HEK293 (cell line): ENCODE measurements at regions not wholly inside any gene's neighbourhood (a gene's known extent, or its start where the extent isn't known, plus 50 kb on each side); places are given as distances from the start of the nearest gene placed in this dataset.

Experiments
- CTCF ChIA-PET: fragments of 350-600 bp; formaldehyde crosslinking; extraction: SDS; loops from one replicate; lab custom pipeline; 2021; ENCODE audit warnings: antibody characterized with exemption; lab: Yijun Ruan, JAX
- POLR2A ChIA-PET: fragments of 300-600 bp; formaldehyde crosslinking; extraction: SDS; loops from one replicate; lab custom pipeline; 2020; ENCODE audit warnings: antibody characterized with exemption, inconsistent platforms; lab: Yijun Ruan, JAX
- H3K27ac ChIP-seq: fragments of 200-500 bp; sonication (Bioruptor generic); 2 replicates; pipeline ENCODE4 v1.5.1; 2014; ENCODE audit warnings: low read depth, low read length, control low read depth, inconsistent platforms; ENCODE audit errors: extremely low read depth
- H3K36me3 ChIP-seq, 2 experiments: fragments of 200-500 bp in 1 of 2; sonication (Bioruptor generic) in 1 of 2; 1 replicate in 1 of 2; 2 replicates in 1 of 2; pipeline ENCODE4 v1.5.1; 2014 to 2017; ENCODE audit warnings: inconsistent platforms in 2 of 2, low read length in 2 of 2; ENCODE audit not compliant: control insufficient read depth in 2 of 2, insufficient read depth in 1 of 2
- H3K4me1 ChIP-seq: fragments of 200-500 bp; sonication (Bioruptor generic); 2 replicates; pipeline ENCODE4 v1.5.1; 2014; ENCODE audit warnings: mild to moderate bottlenecking, low read length, inconsistent platforms; ENCODE audit not compliant: control insufficient read depth, insufficient read depth
- H3K4me3 ChIP-seq: 2 replicates; pipeline ENCODE4 v1.5.1; 2011; ENCODE audit warnings: low read depth, mild to moderate bottlenecking, control low read depth, low read length, moderate library complexity
- H3K9me3 ChIP-seq: fragments of 200-500 bp; sonication (Bioruptor generic); 2 replicates; pipeline ENCODE4 v1.5.1; 2014; ENCODE audit warnings: low read depth, low read length, inconsistent platforms; ENCODE audit not compliant: control insufficient read depth, insufficient read depth
- KLF17 ChIP-seq: fragments of 450-650 bp; formaldehyde crosslinking; IDR thresholded peaks from 2 replicates; pipeline ENCODE4 v1.5.1; 2016; ENCODE audit warnings: missing biosample characterization, missing genetic modification characterization
- REST ChIP-seq: fragments of 450-650 bp; formaldehyde crosslinking; IDR thresholded peaks from 2 replicates; pipeline ENCODE4 v1.5.1; 2016; ENCODE audit warnings: missing biosample characterization, missing genetic modification characterization
- SCRT1 ChIP-seq: fragments of 450-650 bp; formaldehyde crosslinking; IDR thresholded peaks from 2 replicates; pipeline ENCODE4 v1.5.1; 2016; ENCODE audit warnings: missing biosample characterization, missing genetic modification characterization, borderline replicate concordance
- TSHZ1 ChIP-seq: fragments of 450-650 bp; formaldehyde crosslinking; IDR thresholded peaks from 2 replicates; pipeline ENCODE4 v1.5.1; 2016; ENCODE audit warnings: missing biosample characterization, missing genetic modification characterization, borderline replicate concordance
- ZBTB21 ChIP-seq: fragments of 450-650 bp; formaldehyde crosslinking; IDR thresholded peaks from 2 replicates; pipeline ENCODE4 v1.5.1; 2017; ENCODE audit warnings: missing biosample characterization, missing genetic modification characterization
- ZBTB8A ChIP-seq: fragments of 450-650 bp; formaldehyde crosslinking; IDR thresholded peaks from 2 replicates; pipeline ENCODE4 v1.5.1; 2016; ENCODE audit warnings: missing biosample characterization, missing genetic modification characterization
- ZFHX2 ChIP-seq: fragments of 450-650 bp; formaldehyde crosslinking; conservative IDR thresholded peaks from 2 replicates; pipeline ENCODE4 v1.5.1; 2016; ENCODE audit warnings: missing biosample characterization, missing genetic modification characterization
- ZNF211 ChIP-seq: fragments of 450-650 bp; formaldehyde crosslinking; IDR thresholded peaks from 2 replicates; pipeline ENCODE4 v1.5.1; 2016; ENCODE audit warnings: low read depth, missing biosample characterization, missing genetic modification characterization
- ZNF223 ChIP-seq: fragments of 450-650 bp; formaldehyde crosslinking; IDR thresholded peaks from 2 replicates; pipeline ENCODE4 v1.5.1; 2016; ENCODE audit warnings: missing biosample characterization, missing genetic modification characterization
- ZNF449 ChIP-seq: fragments of 450-650 bp; formaldehyde crosslinking; IDR thresholded peaks from 2 replicates; pipeline ENCODE4 v1.5.1; 2017; ENCODE audit warnings: missing biosample characterization, mild to moderate bottlenecking, missing genetic modification characterization, moderate library complexity
- ZNF830 ChIP-seq: fragments of 450-650 bp; IDR thresholded peaks from 2 replicates; pipeline ENCODE4 v1.5.0; 2018; ENCODE audit warnings: missing biosample characterization, missing genetic modification characterization, low read depth, mild to moderate bottlenecking, moderate library complexity
- TF ChIP-seq, protein P1 (sequence below): fragments of 450-650 bp; formaldehyde crosslinking; IDR thresholded peaks from 2 replicates; pipeline ENCODE4 v1.5.1; 2016; ENCODE audit warnings: missing biosample characterization, missing genetic modification characterization, low read depth

DNA sequence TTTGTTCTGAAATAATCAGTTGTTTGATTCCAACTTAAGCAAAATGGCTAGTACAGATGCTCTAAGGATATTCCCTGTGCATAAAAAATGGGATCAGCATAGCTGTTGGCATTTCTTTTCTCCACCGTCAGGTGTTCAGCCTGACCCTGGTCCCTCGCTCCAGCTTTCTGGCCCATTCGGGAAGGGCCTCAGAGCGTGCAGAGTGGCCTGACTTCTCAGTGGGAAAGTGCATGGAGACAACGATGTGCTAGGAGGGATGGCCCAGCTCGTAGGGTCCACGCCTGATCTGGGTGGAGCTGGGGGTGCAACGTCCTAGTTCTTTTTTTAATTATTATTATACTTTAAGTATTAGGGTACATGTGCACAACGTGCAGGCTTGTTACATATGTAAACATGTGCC lies 319.1 kb upstream of the IRX4 start (continued):
- TF ChIP-seq TSHZ1 (tag by site-specific recombination) = no peak
- TF ChIP-seq, protein P1, sequence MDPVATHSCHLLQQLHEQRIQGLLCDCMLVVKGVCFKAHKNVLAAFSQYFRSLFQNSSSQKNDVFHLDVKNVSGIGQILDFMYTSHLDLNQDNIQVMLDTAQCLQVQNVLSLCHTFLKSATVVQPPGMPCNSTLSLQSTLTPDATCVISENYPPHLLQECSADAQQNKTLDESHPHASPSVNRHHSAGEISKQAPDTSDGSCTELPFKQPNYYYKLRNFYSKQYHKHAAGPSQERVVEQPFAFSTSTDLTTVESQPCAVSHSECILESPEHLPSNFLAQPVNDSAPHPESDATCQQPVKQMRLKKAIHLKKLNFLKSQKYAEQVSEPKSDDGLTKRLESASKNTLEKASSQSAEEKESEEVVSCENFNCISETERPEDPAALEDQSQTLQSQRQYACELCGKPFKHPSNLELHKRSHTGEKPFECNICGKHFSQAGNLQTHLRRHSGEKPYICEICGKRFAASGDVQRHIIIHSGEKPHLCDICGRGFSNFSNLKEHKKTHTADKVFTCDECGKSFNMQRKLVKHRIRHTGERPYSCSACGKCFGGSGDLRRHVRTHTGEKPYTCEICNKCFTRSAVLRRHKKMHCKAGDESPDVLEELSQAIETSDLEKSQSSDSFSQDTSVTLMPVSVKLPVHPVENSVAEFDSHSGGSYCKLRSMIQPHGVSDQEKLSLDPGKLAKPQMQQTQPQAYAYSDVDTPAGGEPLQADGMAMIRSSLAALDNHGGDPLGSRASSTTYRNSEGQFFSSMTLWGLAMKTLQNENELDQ (tag by site-specific recombination) = no peak
- TF ChIP-seq ZNF830 (tag by site-specific recombination) = no peak
- TF ChIP-seq ZNF211 (tag by site-specific recombination) = no peak

GRCh38 chr5:2201421-2201820 lies 318.7 kb upstream of the IRX4 start:
- CTCF ChIA-PET = no interaction called here
- Histone ChIP-seq H3K27ac (no peak overlapping the region), H3K4me3 (no peak overlapping the region), H3K9me3 (no peaks in the 10 kb centered on the region), H3K36me3 (no peaks in the 10 kb centered on the region), H3K4me1 (no peaks in the 10 kb centered on the region)
- TF ChIP-seq ZBTB8A (tag by site-specific recombination) (no peak), KLF17 (tag by site-specific recombination) (no peak), ZBTB21 (tag by site-specific recombination) (no peak), ZNF449 (tag by site-specific recombination) (no peak), ZFHX2 (tag by site-specific recombination) (no peak), ZNF211 (tag by site-specific recombination) (no peak), SCRT1 (tag by site-specific recombination) (no peak), REST (tag by site-specific recombination) (no peak), ZNF223 (no peak)
- POLR2A ChIA-PET = interaction anchor here (0.5 kb wide), 1 partner anchor 501 kb away, joined by 3 read pairs; no protein-coding TSS in a partner anchor
